ENCODE measurements at regions not wholly inside any gene's neighbourhood (a gene's known extent, or its start where the extent isn't known, plus 50 kb on each side); places are given as distances from the start of the nearest gene placed in this dataset.
"Not testable (repeated sequence)": the region's sequence is repeated elsewhere in the genome, so short reads cannot be mapped to it uniquely, and the experiment has no call there.

DNA sequence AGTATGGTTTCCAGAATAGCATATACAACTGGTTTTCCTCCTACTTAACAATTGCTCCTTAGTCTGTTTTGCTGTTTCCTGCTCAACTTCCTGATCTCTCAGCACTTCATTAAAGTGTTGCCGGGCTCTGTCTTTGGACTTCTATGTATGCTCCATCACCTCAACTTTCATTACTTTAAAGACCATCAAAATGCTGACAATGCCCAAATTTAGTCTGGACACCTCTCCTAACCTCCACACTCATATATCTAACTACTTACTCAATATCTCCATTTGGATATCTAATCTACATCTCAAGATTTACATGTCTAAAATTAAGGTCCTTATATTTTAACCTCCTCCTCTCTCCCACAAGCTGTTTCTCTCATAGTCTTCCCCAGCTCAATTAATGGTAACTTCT is 54.4 kb upstream of the LGR5 start:
- no peak for DNase-seq

DNA sequence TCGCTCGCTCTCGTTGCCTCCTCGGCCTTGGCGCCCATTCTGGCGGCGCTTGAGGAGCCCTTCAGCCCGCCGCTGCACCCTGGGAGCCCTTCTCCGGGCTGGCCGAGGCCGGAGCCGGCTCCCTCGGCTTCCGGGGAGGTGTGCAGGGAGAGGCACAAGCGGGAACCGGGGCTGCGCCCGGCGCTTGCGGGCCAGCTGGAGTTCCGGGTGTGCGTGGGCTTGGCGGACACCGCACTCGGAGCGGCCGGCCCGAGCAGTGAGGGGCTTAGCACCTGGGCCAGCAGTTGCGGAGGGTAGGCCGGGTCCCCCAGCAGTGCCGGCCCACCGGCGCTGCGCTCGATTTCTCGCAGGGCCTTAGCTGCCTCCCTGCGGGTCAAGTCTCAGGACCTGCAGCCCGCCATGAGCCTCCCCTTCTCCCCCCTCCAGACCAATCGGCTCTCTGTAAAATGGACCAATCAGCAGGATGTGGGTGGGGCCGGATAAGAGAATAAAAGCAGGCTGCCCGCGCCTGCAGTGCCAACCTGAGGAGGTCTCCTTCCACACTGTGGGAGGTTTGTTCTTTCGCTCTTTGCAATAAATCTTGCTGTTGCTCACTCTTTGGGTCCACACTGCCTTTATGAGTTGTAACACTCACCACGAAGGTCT is 62.8 kb upstream of the LGR5 start:
- not testable (repeated sequence) for DNase-seq

DNA sequence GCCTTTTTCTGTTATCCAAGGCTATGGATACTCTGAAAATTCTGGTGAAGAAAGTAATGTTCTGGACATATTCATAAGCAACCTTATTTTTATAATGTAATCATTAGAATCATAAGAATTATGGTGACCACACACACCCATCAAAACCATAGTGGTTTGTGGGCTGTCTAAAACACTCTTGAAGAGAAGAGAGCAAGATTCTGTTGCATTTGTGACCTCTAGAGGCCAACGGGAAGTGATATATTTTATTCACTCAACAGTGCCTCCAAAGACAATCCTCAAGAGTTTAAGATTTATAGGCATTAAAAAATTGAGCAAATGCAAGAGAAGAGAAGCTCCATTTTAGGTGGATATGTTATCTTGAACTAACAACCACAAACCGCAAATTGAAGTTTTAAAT is 68.5 kb upstream of the LGR5 start:
- peak; percentile 14 for DNase-seq

DNA sequence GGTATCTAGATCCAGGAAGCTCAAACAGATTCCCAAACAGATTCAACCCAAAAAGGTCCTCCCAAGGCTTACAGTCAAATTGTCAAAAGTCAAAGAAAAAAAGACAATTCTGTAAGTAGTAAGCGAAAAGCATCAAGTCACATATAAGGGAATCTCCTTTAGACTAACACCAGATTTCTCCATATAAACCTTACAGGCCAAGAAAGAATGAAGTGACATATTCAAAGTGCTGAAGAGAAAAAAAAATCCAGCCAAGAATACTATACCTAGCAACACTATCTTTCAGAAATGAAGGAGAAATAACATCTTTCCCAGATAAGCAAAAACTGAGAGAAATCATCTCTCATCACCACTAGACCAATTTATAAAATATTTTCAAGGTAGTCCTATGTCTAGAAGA is 79.6 kb upstream of the LGR5 start:
- no peak for DNase-seq

DNA sequence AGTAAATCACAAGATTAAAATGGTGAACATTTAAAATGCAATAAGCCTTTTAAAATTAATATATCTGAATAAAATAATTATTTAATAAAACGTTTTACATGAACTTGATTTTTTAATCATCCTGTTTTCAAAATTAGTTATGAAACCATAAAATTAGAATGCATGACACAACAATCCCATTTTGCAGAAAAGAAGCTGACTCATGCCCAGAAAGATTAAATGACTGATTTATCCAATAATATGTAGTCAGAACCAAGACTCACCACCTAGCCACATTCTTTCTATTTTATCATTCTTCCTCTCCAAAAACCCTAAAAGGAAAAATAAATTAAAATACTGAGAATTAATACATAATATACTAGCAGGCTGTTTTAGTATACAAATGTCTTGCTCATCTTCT is 83.0 kb upstream of the LGR5 start:
- no peak for DNase-seq

DNA sequence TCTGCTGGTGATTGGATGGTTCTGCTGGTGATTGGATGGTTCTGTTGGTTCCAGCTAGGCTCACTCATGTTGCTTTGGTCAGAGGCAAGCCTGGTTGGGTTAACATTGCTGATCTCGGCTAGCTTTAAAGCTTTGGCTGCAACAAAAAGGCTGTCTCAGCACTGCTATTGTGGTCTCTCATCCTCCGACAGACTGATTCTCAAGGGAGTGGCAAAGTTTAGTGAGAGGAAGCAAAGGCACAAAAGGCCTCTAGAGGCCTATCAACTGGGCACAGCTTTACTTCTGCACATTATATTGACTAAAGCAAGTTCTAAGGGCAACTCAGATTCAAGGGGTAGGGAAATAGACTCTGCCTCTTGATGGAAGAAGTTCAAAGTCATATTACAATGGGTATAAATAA is 84.7 kb upstream of the LGR5 start:
- DNase-seq, result no peak

DNA sequence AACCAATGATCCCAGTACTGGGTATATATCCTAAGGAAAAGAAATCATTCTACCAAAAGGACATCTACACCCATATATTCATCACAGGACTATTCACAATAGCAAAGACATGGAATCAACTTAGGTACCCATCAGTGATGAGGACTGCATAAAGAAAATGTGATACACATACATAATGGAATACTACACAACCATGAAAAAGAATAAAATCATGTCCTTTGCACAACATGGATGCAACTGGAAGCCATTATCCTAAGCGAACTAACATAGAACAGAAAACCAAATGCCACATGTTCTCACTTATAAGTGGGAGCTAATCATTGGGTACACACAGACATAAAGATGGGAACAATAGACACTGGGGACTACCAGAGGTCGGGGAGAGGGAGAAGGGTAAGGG is 86.0 kb upstream of the LGR5 start:
- DNase-seq, result no peak

DNA sequence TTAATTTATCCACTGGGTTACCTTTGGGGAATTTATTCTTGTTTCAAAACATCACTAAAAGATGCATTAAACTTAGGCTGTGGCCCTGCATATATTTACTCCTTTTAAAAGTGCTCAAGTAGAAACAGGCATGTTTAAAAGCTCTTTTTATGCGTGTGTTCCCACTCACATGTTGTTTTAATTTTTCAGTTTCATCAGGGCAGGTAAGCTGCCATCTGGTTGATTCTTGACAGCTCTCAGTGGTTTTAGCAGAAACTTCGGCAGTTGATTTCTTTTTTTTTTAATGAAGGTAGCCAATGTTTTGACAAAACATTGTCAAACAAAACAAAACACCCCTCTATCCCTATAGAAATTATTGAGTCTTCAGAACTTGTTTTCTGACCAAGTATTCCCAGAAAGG is 89.6 kb upstream of the LGR5 start:
- no peak for DNase-seq

DNA sequence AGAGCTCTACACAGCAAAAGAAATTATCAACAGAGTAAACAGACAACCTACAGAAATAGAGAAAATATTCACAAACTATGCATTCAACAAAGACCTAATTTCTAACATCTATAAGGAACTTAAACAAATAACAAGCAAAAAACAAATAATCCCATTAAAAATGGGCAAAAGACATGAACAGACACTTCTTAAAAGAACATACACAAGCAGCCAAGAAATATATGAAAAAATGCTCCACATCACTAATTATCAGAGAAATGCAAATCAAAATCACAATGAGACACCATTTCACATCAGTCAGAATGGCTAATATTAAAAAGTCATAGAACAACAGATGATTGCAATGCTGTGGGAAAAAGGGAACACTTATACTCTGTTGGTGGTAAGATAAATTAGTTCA is 100.7 kb upstream of the LGR5 start:
- DNase-seq, result no peak

DNA sequence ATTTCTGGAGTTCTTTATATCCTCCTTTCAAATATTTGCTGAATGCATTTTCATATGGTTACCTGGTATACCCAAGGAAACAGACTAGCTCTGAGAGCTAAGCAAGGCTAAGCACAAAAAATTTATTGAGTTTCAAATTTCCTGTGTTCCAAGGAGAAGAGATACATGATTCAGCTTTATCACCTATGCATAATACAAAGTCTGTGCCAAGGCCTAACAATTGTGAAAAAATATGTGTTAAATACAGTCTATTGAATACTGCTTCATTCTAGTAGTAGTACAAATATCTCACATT is 103.7 kb upstream of the LGR5 start:
- DNase-seq, result no peak

DNA sequence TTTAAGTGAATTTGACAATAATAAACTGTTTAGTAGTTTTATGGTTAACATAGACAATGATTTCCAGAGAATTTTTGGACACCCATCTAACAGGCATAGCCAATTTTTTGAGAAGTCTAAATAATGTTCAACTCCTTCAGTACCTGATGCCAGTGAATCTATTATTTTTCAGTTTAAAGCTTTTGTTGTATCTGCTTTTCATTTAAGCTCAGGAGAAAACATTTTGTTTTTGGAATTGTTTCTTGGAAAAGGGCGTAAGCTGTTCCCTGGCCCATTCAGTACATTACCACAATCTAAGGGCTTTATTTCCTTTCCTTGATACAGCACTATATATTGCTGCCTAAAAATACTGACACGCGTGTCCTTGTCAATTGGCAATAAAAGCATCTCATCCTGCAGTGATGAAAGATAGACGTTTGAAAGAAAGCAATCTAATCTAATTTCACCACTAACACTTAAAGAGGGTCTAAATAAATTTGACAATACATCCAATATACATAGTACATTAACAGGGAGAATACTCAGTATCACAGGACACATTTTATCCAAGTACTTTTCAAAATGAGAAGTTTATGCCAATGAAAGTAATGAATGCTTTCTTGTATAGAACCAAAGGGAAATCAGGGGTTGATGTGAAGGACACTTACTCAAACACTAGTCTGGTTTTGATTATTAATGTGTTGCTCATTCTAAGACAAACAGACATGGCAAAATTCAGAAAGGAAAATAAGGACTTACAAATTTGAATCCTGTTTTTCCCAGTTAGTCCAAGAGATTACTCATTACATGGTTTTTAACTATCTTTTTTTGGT is 104.2 kb upstream of the LGR5 start:
- no peak for DNase-seq

DNA sequence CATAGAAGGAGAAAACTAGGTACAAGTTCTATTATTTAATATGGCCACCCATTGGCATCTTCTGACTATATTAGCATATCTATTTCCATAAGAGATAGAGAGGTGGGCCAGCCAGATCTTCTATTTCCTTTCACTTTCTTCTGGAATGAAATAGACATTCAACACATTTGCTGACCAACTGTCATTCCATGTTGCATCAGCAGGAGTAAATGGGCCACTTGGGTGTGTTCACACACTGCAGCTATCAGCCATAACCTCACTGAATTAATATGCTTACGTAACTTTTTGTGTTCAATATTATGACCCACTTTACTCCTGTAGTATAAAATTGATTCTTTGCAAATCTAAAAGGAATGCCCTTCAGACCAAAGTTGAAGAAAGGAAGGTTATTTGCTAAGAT is 106.2 kb upstream of the LGR5 start:
- no peak for DNase-seq

DNA sequence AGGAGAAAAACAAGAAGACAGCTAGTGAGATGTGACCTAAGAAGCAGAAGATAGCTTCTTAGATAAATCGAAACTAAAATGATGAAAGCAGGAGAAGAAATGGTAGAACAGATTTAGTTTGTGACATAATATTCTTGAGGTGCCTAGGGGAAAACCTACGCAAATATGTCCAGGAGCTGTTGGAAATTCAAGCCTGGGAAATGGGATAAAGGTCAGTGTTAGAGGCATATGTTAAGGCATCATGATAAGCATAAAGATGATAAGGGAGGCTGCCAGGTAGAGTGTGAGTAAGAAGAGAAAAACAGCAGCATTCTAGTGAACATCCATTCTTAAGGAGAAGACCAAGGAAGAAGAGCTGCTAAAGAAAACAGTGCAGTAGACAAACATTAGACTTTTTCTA is 109.6 kb upstream of the LGR5 start:
- DNase-seq, result no peak

DNA sequence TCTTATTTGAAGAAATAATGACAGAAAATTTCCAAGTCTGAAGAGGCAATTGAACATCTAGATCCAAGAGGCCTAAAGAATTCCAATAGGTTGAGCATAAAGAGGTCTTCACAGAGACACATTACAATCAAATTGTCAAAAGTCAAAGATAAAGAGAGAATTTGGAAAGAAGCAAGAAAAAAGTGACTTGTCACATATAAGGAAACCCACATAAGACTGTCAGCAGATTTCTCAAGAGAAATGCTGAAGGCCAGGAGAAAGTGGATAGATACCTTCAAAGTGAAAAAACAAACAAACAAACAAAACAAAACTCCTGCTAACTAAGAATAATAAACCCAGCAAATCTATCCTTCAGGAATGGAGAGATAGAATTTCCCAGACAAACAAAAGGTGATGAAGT is 118.1 kb upstream of the LGR5 start:
- no peak for DNase-seq

DNA sequence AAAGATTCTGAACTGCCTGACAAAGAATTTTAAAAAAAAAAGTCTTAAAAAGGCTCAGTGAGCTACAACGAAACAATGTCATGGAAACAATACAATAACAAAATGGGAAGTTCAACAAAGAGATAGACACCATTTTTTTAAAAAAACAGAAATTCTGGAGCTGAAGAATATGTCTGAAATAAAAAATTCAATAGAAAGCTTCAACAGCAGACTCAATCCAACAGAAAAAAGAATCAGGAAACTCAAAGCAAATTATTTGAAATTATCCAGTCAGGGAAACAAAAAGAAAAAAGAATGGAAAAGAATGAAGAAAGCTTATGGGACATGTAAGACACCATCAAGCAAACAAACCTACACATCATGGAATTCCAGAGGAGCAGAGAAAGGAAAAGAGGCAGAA is 118.5 kb upstream of the LGR5 start:
- DNase-seq, result no peak

DNA sequence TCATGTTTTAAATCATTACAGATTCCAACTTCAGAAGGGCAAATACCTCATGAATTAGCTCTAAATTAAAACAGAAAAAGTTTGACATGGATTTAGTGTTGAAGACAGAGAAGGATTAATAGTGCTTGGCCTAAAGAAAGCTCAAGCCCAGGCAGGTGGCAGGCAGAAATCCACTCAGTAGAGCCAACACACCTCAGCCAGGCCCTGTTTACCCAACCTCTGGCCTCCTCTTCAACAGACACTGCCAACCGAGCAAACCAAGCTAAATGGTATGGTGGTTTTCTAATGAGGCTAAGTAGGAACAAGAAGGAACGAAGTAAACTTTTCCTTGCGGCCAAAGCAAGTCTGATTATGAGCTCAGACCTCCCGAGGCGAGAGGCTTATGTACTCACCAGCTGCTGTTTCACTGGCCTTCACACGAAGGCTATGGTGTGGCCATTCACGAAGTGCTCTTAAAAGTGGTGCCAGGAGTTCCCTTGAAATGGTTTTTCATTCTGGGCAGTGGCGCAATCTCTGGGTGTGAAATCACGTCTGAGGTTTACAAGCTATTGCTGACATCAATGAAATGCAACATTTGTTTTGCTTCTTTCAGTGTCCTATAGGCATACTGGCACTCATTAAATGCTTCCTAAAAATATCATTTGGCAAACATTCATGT is 124.1 kb upstream of the LGR5 start:
- no peak for DNase-seq

DNA sequence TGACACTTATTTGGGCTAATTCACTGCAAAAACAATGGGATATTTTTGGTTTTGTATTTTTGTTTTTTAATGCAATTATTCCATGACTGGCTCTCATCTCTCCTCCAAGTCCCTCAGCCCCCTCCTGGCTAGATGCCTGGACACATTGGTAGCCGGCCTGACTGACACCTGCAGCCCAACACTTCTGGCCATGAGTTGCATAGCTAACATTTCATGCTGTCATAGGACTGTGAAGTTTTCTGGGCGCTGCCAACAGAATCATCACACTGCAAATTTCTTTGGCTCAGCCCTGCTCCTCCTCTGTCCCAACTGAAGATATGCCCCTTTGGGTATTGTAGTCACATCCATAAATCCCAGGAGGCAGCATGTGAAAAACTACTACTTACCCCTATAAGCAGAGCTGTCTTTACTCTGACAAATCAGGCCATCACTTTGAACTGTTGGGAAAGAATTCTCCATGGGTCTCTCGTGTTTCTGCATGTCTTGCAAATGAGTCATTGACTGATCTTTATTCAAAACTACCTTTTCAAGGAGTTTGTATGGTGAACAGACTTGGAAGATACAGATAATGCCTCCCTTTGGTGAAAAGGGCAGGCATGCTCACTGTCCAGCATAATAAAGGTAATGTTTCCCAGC is 126.7 kb upstream of the LGR5 start:
- peak; percentile 20 for DNase-seq

DNA sequence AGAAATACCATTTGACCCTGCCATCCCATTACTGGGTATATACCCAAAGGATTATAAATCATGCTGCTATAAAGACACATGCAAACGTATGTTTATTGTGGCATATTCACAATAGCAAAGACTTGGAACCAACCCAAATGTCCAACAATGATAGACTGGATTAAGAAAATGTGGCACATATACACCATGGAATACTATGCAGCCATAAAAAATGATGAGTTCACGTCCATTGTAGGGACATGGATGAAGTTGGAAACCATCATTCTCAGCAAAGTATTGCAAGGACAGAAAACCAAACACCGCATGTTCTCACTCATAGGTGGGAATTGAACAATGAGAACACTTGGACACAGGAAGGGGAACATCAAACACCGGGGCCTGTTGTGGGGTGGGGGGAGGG is 128.0 kb upstream of the LGR5 start:
- not testable (repeated sequence) for DNase-seq

DNA sequence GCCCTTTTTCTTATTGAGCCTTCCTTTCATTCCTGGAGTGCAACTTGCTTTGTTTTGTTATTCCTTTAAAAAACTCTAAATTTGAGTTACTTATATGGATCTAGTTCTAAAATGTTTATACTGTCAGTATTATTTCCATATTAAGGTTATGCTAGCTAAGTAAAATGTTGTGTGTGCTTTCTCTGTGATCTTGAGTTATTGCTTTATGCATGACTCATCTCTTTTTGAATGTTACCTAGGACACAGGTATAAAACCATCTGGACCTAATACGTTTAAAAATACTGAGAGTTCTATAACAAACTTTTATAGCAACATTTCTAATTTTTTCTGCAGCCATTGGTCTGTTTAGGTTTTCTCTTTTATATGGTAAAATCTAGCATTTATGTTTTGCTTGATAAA is 132.8 kb upstream of the LGR5 start:
- no peak for DNase-seq

DNA sequence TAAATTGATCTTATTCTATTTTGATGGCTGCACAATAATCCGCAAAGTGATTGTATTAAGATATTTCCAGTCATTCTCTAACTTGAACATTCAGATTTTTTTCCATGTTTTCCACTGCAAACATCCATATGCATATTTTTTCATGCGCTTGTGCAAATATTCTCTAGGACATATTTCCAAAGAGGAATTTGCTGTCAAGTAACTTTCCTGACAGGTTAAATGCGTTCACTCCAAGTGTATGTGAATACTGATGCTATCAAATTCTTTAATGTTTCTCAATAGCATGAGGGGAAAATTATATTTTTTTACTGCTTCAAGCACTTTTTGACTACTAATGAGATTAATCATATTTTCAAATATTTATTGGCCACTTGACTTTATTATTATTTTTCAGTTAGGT is 135.3 kb upstream of the LGR5 start:
- DNase-seq, result no peak

DNA sequence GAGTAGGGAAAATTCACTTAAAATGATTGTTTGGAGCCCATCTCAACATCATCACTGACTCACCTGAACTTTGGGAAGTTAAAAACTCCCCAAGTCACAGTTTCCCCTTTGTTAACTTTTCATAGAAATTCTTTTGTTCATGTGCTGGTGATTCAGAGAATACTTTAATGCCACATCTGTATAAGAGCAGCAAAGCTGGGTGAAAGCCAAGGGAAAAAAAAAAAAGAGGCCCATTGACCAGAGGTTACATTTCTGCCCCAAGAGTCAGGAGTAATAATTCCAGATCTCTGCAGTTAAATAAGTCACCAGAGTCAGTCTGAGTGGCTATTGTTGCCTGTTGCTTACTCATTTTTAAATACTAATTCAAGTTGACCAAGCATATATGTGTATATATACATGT is 136.4 kb upstream of the LGR5 start:
- DNase-seq, result peak; percentile 28

DNA sequence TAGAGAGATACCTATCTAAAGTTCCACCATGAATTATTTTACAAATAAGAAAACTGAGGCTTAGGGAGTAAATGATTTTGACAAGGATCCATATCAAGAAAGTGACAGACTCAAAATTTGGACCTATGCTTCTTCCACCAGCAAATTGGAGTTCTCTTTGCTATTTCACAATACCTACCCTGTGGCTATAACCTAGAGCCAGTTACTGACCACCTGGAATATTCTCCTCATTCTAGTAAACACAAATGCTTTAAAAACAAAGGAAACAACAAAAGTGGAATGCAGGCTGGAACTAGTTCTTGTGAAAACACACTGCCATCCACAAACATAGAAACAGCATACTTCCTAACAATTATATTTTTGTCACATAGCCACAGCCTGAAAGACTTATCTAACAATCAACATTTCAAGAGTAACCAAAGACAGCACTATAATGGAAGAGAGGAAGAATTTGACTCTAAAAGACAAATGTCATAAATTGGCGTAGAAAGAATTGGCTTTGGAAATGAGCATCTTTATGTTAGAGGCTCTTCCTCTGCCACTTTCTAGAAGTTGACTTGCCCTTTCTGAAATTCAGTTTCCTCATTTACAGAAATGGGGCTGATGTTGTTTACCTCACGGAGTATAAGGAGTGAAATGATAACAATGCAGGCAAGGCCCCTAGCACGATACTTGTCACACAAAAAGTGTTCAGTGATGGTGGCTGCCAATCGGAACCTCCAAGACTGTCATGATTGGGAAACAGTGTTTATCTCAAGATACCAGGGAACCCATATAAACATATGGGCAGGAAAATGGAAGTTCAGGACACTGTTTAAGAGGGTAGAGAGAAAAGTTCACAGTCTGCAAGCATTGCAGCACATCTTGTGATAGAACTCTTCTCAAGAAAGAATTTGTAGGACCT is 138.6 kb upstream of the LGR5 start:
- DNase-seq, result no peak

All from HCEC 1CT (cell line).